GM18873 (cell line): ENCODE measurements at regions not wholly inside any gene's neighbourhood (a gene's known extent, or its start where the extent isn't known, plus 50 kb on each side); places are given as distances from the start of the nearest gene placed in this dataset.

ENCODE experiments used
- ATAC-seq: cut with Tn5 transposase; IDR thresholded peaks from one replicate; pipeline ENCODE4 v1.9.1; 2021; ENCODE audit warnings: mild to moderate bottlenecking, moderate library complexity, moderate number of reproducible peaks; ENCODE audit not compliant: unreplicated experiment, low FRiP score

DNA sequence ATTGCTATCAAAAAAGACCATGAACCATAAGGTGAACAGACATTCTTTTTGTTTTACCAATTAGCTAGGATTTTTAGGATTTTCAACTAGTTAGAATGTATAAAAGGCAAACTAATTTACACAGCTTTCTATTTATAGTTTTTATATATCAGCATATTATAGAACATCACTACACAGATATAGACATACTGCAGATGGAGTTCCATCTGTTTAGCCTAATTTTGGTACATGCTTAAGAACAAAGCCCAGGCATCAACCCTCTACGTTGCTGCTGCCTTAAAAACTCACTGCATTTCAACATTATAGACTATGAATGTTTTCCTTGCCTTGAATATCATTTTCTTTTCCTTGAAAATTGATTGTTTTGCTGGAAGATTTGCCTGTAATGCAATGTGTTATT, 2227.5 kb upstream of the C9orf72 start:
- ATAC-seq: no peak

DNA sequence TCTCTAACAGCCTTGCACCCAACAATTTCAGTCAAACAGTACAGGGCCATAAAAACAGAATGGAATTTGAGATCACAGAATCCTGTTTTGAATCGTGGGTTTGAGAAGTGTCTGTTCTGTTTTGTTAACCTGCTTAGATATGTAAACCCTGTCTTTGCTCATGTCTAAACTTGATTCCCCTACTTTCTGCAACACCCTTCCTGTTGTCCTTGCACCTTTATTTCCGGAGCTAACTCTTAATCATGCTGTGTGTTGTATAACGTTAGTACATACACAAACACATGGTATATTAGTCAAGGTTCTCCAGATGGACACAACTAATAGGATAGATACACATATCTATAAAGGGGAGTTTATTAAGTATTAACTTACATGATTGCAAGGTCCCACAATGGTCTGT, 2229.2 kb upstream of the C9orf72 start:
- ATAC-seq: no peak

- no peak for ATAC-seq
Observed at GRCh38 chr9:29806937-29807618, 2233.8 kb upstream of the C9orf72 start.

DNA sequence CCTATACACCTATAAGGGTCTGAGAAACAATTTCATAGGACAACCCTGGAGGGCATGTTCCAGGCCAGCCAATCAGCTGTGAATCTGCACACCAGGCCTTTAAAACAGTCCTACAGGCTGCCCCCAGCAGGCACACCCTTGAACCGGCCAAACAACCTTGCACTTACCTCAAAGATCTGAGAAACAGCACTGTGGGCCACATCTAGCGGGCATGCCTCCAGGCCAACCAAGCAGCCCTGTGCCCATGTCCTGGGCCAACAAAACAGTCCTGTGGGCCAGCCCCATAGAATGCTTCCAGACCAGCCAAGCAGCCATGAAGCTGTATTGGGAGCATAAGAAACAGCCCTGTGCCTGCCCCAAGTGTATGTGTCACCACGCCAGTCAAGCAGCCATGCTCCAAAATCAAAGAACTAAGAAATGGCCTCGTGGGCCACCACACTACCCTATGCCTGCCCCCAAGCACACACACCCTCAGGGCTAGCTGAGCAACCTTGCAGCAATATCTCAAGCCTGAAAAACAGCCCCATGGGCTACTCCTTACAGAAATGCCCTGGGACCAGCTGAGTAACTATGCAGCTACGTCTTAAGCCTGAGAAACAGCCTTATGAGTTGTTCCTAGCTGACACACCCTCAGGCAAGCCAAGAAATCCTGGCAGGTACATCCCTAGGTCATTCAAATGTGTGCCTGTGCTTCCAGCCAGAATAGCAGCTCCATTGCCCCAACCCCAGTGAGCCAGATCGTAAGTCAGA, 2243.8 kb upstream of the C9orf72 start:
- no peak for ATAC-seq

DNA sequence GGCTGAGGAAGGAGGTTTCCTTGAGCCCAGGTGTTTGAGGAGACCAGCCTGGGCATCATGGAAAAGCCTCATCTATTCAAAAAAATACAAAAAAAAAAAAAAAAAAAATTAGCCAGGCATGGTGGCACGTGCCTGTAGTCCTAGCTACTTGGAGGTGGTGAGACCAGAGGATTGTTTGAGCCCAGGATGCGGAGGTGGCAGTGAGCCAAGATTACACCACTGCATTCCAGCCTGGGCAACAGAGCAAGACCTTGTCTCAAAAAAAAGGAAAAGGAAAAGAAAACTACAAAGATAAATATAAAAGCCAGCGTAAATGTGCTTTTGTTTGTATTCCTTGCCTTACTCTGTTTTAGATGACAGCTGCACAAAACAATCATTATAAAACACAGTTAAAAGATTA, 2249.2 kb upstream of the C9orf72 start:
- no peak for ATAC-seq

DNA sequence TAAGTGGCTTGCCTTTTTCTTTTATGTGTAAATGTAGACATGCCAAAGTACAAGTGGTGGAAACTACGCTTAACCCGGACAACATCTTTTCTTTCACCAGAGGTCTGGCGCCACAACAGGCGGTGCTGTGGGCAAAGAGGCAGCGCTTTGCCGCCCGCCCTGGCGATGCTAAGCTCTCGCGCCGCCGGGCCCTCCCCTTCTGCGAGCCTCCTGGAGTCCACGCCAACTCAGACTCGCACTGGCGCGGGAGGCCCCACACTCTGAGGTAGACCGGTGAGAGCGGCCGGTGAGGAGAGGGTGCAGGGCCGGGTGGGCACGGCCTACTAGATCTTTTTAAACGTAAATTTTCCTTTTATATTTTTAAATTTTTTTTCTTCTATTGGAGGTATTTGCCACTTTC, 2253.1 kb upstream of the C9orf72 start:
- no peak for ATAC-seq

- ATAC-seq: no peak
Observed at GRCh38 chr9:29830821-29831220, 2257.5 kb upstream of the C9orf72 start.

GRCh38 chr9:29838491-29839020, 2265.3 kb upstream of the C9orf72 start:
- ATAC-seq: no peak

GRCh38 chr9:29844251-29844650, 2271.0 kb upstream of the C9orf72 start:
- ATAC-seq: no peak

- ATAC-seq: no peak
Observed at GRCh38 chr9:29850664-29851063, 2277.4 kb upstream of the C9orf72 start.

DNA sequence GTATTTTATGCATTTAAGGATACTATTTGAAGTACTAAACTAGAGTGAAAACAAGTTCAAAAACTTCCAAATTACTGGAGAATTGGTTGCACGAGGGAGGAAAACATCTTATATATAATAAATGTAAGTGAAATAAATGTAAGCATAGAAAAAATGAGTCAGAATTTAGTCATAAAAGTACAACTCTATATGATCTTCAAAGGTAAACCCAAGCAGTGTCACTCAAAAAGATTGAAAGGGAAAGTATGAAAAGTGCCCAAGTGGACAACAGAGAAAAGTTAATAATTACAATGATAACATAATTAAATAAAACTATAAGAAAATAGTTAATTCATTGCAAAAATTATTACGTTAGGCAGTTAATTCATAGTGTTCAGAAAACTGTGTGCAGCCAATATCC, 2288.5 kb upstream of the C9orf72 start:
- ATAC-seq: no peak

GRCh38 chr9:29865764-29866313, 2292.6 kb upstream of the C9orf72 start:
- no peak for ATAC-seq

GRCh38 chr9:29866556-29866955, 2293.3 kb upstream of the C9orf72 start:
- peak; percentile 59 for ATAC-seq

DNA sequence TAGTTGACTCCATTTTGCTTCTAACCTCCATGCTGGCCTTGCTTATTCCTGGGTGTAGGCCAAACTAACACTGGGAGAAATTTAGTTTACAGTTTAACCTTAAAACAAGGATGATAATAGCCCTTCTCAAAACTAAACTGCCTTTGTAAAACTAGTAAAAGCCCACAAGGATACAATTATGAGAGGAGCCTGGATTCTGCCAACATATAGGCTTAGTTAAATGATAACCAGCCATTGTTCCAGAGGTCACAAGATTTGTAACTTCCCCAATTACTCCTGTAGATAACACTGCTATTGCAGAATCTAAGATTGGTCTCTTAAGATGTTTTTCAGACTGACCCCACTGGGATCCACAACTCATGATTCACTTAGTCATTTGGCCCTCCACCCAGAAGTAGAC, 2300.3 kb upstream of the C9orf72 start:
- ATAC-seq: no peak

DNA sequence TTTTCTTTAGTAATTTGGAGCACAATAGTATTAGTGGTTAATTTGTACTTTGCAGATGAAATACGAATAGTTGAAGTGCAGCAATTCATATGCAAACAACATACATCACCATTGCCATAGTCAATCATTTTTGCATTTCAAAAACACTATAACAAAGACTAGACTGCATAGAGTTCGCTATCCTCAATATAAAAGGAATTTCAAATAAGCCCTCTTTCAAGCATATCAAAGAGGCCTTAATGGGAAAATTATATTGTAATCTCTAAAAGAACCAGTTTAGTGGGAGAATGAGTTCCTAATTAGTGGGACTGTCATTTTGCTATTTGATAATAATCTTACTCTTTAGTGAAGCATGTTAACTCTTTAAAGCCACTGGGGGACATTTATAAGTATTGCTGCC, 2302.3 kb upstream of the C9orf72 start:
- no peak for ATAC-seq

GRCh38 chr9:29882767-29883166, 2309.5 kb upstream of the C9orf72 start:
- no peak for ATAC-seq

GRCh38 chr9:29906065-29906464, 2332.8 kb upstream of the C9orf72 start:
- no peak for ATAC-seq

- no peak for ATAC-seq
Observed at GRCh38 chr9:29928072-29928471, 2354.8 kb upstream of the C9orf72 start.

DNA sequence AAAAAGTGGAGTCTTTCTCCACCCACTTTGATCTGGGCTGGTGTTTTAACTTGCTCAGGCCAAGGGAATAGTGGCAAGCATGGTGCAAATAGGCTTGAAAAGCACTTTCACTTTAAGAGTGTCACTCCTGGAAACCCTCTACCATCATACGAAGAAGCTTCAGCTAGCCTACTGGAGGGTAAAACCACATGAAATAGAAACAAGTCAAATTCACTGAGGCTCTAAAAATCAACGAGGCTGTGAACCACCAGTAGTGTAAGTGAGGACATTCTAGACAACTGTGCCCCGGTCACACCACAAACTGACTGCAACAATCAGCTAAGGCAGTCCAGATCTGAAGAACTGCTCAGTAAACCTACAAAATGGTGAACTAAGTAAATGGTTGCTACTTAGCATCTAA, 2366.3 kb upstream of the C9orf72 start:
- no peak for ATAC-seq

DNA sequence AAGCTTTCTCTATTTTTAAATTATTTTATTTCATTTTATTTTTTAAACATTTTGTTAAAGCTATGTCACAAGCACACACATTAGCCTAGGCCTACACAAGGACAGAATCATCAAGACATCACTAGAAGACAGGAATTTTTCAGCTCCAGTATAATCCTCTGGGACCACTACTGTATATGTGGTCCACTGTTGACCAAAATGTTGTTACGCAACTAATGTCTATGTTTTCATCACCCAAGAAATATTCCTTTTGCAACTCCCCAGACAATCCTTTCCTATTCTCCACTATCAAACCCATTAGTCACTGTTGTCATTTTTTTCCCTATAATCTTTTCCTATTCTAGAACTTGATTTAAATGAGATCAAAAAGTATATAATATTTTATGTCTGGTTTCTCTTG, 2371.7 kb upstream of the C9orf72 start:
- ATAC-seq: no peak

DNA sequence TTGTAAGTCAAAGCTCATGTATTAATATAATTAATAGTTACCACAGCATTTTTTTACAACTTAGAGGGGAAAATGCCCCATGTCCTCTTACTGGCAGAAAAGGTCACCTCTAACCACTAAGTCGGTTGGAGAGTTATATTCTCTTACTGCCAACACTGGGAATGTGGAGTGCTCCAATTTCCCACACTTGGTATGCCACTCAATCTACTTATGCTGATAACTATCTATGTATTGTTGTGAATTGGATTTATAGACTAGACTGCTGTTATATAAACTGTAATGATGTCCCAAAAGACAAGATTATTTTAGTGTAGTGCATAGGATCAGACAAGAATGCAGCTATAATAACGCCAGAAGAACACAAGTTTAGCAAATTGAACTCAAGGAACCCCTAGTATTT, 2385.2 kb upstream of the C9orf72 start:
- ATAC-seq: no peak

DNA sequence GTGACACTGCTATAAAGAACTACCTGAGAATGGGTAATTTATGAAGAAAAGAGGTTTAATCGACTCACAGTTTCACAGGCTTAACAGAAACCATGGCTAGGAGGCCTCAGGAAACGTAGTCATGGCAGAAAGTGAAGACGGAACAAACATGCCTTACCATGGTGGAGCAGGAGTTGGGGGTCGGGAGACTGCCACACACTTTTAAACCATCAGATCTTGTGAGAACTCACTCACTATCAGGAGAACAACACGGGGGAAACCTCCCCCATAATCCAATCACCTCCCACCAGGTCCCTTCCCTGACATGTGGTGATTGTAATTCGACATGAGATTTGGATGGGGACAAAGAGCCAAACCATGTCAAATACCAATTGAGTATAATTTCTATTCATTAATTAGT, 2392.6 kb upstream of the C9orf72 start:
- ATAC-seq: no peak
